GM18502 (cell line): ENCODE measurements at regions not wholly inside any gene's neighbourhood (a gene's known extent, or its start where the extent isn't known, plus 50 kb on each side); places are given as distances from the start of the nearest gene placed in this dataset.
"Not testable (repeated sequence)": the region's sequence is repeated elsewhere in the genome, so short reads cannot be mapped to it uniquely, and the experiment has no call there.

Experiments used
- ATAC-seq: cut with Tn5 transposase; IDR thresholded peaks from one replicate; pipeline ENCODE4 v1.9.1; 2021; ENCODE audit warnings: mild to moderate bottlenecking; ENCODE audit not compliant: unreplicated experiment, poor library complexity

- no peak for ATAC-seq
Measured at GRCh38 chrX:5324546-5324945, 904.1 kb downstream of the NLGN4X start.

GRCh38 chrX:5314148-5314547 is 914.5 kb downstream of the NLGN4X start:
- ATAC-seq: no peak

GRCh38 chrX:5307416-5307815 is 921.3 kb downstream of the NLGN4X start:
- ATAC-seq: no peak

- ATAC-seq: no peak
Measured at GRCh38 chrX:5306654-5307121, 922.0 kb downstream of the NLGN4X start.

GRCh38 chrX:5305452-5305851 is 923.2 kb downstream of the NLGN4X start:
- no peak for ATAC-seq

GRCh38 chrX:5295004-5295403 is 933.7 kb downstream of the NLGN4X start:
- no peak for ATAC-seq

GRCh38 chrX:5290635-5291034 is 938.0 kb downstream of the NLGN4X start:
- no peak for ATAC-seq

GRCh38 chrX:5289949-5290348 is 938.7 kb downstream of the NLGN4X start:
- ATAC-seq: not testable (repeated sequence)

- ATAC-seq: no peak
Measured at GRCh38 chrX:5278908-5279307, 949.8 kb downstream of the NLGN4X start.

- ATAC-seq: no peak
Measured at GRCh38 chrX:5265324-5265850, 963.3 kb downstream of the NLGN4X start.

GRCh38 chrX:5250106-5250505 is 978.6 kb downstream of the NLGN4X start:
- ATAC-seq: no peak

GRCh38 chrX:5242091-5242790 is 986.4 kb downstream of the NLGN4X start:
- no peak for ATAC-seq

GRCh38 chrX:5236749-5237148 is 991.9 kb downstream of the NLGN4X start:
- no peak for ATAC-seq

- ATAC-seq: no peak
Measured at GRCh38 chrX:5236096-5236495, 992.6 kb downstream of the NLGN4X start.

GRCh38 chrX:5233830-5234229 is 994.8 kb downstream of the NLGN4X start:
- no peak for ATAC-seq

- no peak for ATAC-seq
Measured at GRCh38 chrX:5220421-5220820, 1008.2 kb downstream of the NLGN4X start.

GRCh38 chrX:5194806-5195205 is 1033.9 kb downstream of the NLGN4X start:
- ATAC-seq: no peak

- ATAC-seq: no peak
Measured at GRCh38 chrX:5180135-5180741, 1048.4 kb downstream of the NLGN4X start.

GRCh38 chrX:5176766-5177165 is 1051.9 kb downstream of the NLGN4X start:
- no peak for ATAC-seq

- no peak for ATAC-seq
Measured at GRCh38 chrX:5163663-5164062, 1065.0 kb downstream of the NLGN4X start.

- no peak for ATAC-seq
Measured at GRCh38 chrX:5155301-5155700, 1073.4 kb downstream of the NLGN4X start.

- ATAC-seq: no peak
Measured at GRCh38 chrX:5145957-5146356, 1082.7 kb downstream of the NLGN4X start.
